Activated CD4-positive, alpha-beta memory T cell treated with anti-CD3 and anti-CD28 coated beads for 36 hours (primary cell): ENCODE measurements at regions not wholly inside any gene's neighbourhood (a gene's known extent, or its start where the extent isn't known, plus 50 kb on each side); places are given as distances from the start of the nearest gene placed in this dataset.
A peak's percentile ranks its signal among the peaks of the same experiment; 100 is the strongest.
"Not testable (repeated sequence)": the region's sequence is repeated elsewhere in the genome, so short reads cannot be mapped to it uniquely, and the experiment has no call there.

Experiments used
- CTCF ChIA-PET: fragments of 350-600 bp; sonication (Branson Sonifier 250); formaldehyde crosslinking; loops from one replicate; lab custom pipeline; 2021; ENCODE audit warnings: antibody characterized with exemption, inconsistent platforms; lab: Charles Lee
- POLR2A ChIA-PET: fragments of 350-600 bp; sonication (Branson Sonifier 250); formaldehyde crosslinking; loops from one replicate; lab custom pipeline; 2021; ENCODE audit warnings: antibody characterized with exemption; lab: Charles Lee
- DNase-seq: peaks from one replicate; pipeline ENCODE4 v3.0.0-alpha.2; 2020
- H3K27ac Mint-ChIP-seq: one replicate; pipeline ENCODE4 v1.8.0; 2021; ENCODE audit warnings: mixed read lengths
- H3K27me3 Mint-ChIP-seq: one replicate; pipeline ENCODE4 v1.8.0; 2021; ENCODE audit warnings: mixed read lengths
- H3K36me3 Mint-ChIP-seq: one replicate; pipeline ENCODE4 v1.8.0; 2021; ENCODE audit warnings: mixed read lengths
- H3K4me1 Mint-ChIP-seq: one replicate; pipeline ENCODE4 v1.8.0; 2021; ENCODE audit warnings: low read depth, mixed read lengths
- H3K4me3 Mint-ChIP-seq: one replicate; pipeline ENCODE4 v1.8.0; 2021; ENCODE audit warnings: mild to moderate bottlenecking, mixed read lengths
- H3K9me3 Mint-ChIP-seq: one replicate; pipeline ENCODE4 v1.8.0; 2021; ENCODE audit warnings: mixed read lengths
- intact Hi-C: fragments of 100-400 bp; cut with micrococcal nuclease; formaldehyde crosslinking; loops from one replicate; pipeline ENCODE4 v1.15.1; 2023

- H3K9me3 Mint-ChIP-seq, H3K4me3 Mint-ChIP-seq, CTCF ChIA-PET, H3K36me3 Mint-ChIP-seq, H3K27me3 Mint-ChIP-seq, DNase-seq, POLR2A ChIA-PET, intact Hi-C loops: not testable (repeated sequence)
- Mint-ChIP-seq H3K4me1 (peaks cover 39% of the 10 kb centered on the region), H3K27ac (peak overlapping the region; percentile 74)
These were observed 283.7 kb upstream of the PLGLB2 start for GRCh38 chr2:87464219-87464618.

- H3K9me3 Mint-ChIP-seq, DNase-seq, intact Hi-C loops, H3K4me3 Mint-ChIP-seq, CTCF ChIA-PET, POLR2A ChIA-PET, H3K27me3 Mint-ChIP-seq: not testable (repeated sequence)
- Mint-ChIP-seq H3K27ac (peak overlapping the region; percentile 80), H3K4me1 (peaks cover 41% of the 10 kb centered on the region), H3K36me3 (peaks cover 11% of the 10 kb centered on the region)
These were observed 282.2 kb upstream of the PLGLB2 start for GRCh38 chr2:87465730-87466129.

- peaks cover 43% of the 10 kb centered on the region for H3K4me1 Mint-ChIP-seq
- peak; percentile 92 for DNase-seq
- H3K27me3 Mint-ChIP-seq, H3K9me3 Mint-ChIP-seq, POLR2A ChIA-PET, CTCF ChIA-PET, intact Hi-C loops, H3K4me3 Mint-ChIP-seq: not testable (repeated sequence)
- H3K27ac Mint-ChIP-seq: peak overlapping the region; percentile 80
- H3K36me3 Mint-ChIP-seq: peaks cover 13% of the 10 kb centered on the region
These were observed 281.2 kb upstream of the PLGLB2 start for GRCh38 chr2:87466591-87467120.

- DNase-seq, H3K4me3 Mint-ChIP-seq, POLR2A ChIA-PET, H3K27me3 Mint-ChIP-seq, H3K9me3 Mint-ChIP-seq, intact Hi-C loops, CTCF ChIA-PET: not testable (repeated sequence)
- Mint-ChIP-seq H3K4me1 (peaks cover 45% of the 10 kb centered on the region), H3K27ac (peak overlapping the region; percentile 83), H3K36me3 (peaks cover 12% of the 10 kb centered on the region)
These were observed 279.4 kb upstream of the PLGLB2 start for GRCh38 chr2:87468429-87468981.

- H3K9me3 Mint-ChIP-seq, POLR2A ChIA-PET, H3K27me3 Mint-ChIP-seq, CTCF ChIA-PET, intact Hi-C loops: not testable (repeated sequence)
- Mint-ChIP-seq H3K27ac (peak overlapping the region; percentile 98), H3K36me3 (peaks cover 11% of the 10 kb centered on the region), H3K4me3 (peak overlapping the region; percentile 89), H3K4me1 (peaks cover 43% of the 10 kb centered on the region)
- DNase-seq: peak; percentile 72
These were observed 278.4 kb upstream of the PLGLB2 start for GRCh38 chr2:87469180-87470151.

GRCh38 chr2:87470381-87471380, 277.2 kb upstream of the PLGLB2 start:
- peaks cover 43% of the 10 kb centered on the region for H3K4me1 Mint-ChIP-seq
- peak; percentile 77 for DNase-seq
- POLR2A ChIA-PET, CTCF ChIA-PET, intact Hi-C loops, H3K9me3 Mint-ChIP-seq, H3K27me3 Mint-ChIP-seq: not testable (repeated sequence)
- peak overlapping the region; percentile 98 for H3K27ac Mint-ChIP-seq
- H3K4me3 Mint-ChIP-seq: peak overlapping the region; percentile 89
- H3K36me3 Mint-ChIP-seq: peaks cover 11% of the 10 kb centered on the region

- H3K4me3 Mint-ChIP-seq: peak overlapping the region; percentile 89
- H3K27me3 Mint-ChIP-seq, DNase-seq, POLR2A ChIA-PET, CTCF ChIA-PET, intact Hi-C loops, H3K9me3 Mint-ChIP-seq: not testable (repeated sequence)
- H3K27ac Mint-ChIP-seq: peak overlapping the region; percentile 98
- H3K4me1 Mint-ChIP-seq: peaks cover 42% of the 10 kb centered on the region
- peaks cover 12% of the 10 kb centered on the region for H3K36me3 Mint-ChIP-seq
These were observed 276.4 kb upstream of the PLGLB2 start for GRCh38 chr2:87471478-87471877.

GRCh38 chr2:87476223-87476872, 271.5 kb upstream of the PLGLB2 start:
- POLR2A ChIA-PET, H3K9me3 Mint-ChIP-seq, H3K27me3 Mint-ChIP-seq: not testable (repeated sequence)

GRCh38 chr2:87476936-87477335, 271.0 kb upstream of the PLGLB2 start:
- intact Hi-C loops, CTCF ChIA-PET, H3K9me3 Mint-ChIP-seq, POLR2A ChIA-PET, H3K27me3 Mint-ChIP-seq: not testable (repeated sequence)
- H3K27ac Mint-ChIP-seq: peak overlapping the region; percentile 87
- H3K4me3 Mint-ChIP-seq: peak overlapping the region; percentile 57
- peaks cover 16% of the 10 kb centered on the region for H3K36me3 Mint-ChIP-seq
- H3K4me1 Mint-ChIP-seq: peaks cover 34% of the 10 kb centered on the region
- peak; percentile 77 for DNase-seq

More at GRCh38 chr2:87476223-87476872, 271.5 kb upstream of the PLGLB2 start:
- intact Hi-C loops, CTCF ChIA-PET: not testable (repeated sequence)
- Mint-ChIP-seq H3K36me3 (peaks cover 16% of the 10 kb centered on the region), H3K27ac (peak overlapping the region; percentile 87), H3K4me1 (peaks cover 34% of the 10 kb centered on the region), H3K4me3 (peak overlapping the region; percentile 57)
- peak; percentile 16 for DNase-seq

GRCh38 chr2:87477669-87478428, 270.0 kb upstream of the PLGLB2 start:
- Mint-ChIP-seq H3K4me1 (peaks cover 37% of the 10 kb centered on the region), H3K36me3 (peaks cover 21% of the 10 kb centered on the region), H3K27ac (peak overlapping the region; percentile 32)
- POLR2A ChIA-PET, H3K27me3 Mint-ChIP-seq, H3K9me3 Mint-ChIP-seq, H3K4me3 Mint-ChIP-seq, intact Hi-C loops, CTCF ChIA-PET, DNase-seq: not testable (repeated sequence)

GRCh38 chr2:87478911-87479310, 269.0 kb upstream of the PLGLB2 start:
- POLR2A ChIA-PET, H3K27ac Mint-ChIP-seq, CTCF ChIA-PET, H3K9me3 Mint-ChIP-seq, H3K27me3 Mint-ChIP-seq, intact Hi-C loops, H3K4me3 Mint-ChIP-seq, DNase-seq: not testable (repeated sequence)
- peaks cover 40% of the 10 kb centered on the region for H3K4me1 Mint-ChIP-seq
- peaks cover 21% of the 10 kb centered on the region for H3K36me3 Mint-ChIP-seq
